GM18519 (cell line): ENCODE measurements at regions not wholly inside any gene's neighbourhood (a gene's known extent, or its start where the extent isn't known, plus 50 kb on each side); places are given as distances from the start of the nearest gene placed in this dataset.
A peak's percentile ranks its signal among the peaks of the same experiment; 100 is the strongest.

Experiments
- ATAC-seq: cut with Tn5 transposase; IDR thresholded peaks from one replicate; pipeline ENCODE4 v1.9.1; 2021; ENCODE audit warnings: mild to moderate bottlenecking, moderate library complexity; ENCODE audit not compliant: unreplicated experiment, low FRiP score

DNA sequence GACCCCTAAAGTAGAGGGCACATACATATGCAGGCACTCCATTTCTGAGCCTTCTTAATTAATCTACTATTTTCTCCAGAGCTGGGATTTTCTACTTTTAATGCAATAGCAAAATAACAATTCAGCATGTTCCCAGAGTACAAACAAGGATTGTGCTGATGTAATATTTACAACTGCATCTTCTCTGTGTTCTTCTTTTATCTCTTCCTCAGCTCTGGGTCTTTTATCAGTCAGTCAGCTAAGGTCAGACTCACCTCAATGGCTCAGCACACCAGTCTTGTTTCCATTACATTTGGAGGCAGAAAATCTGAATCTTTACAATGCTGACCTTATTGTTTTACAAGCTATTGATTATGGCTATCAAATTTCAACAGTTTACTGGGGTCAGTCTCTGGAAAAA is 323.3 kb upstream of the NR5A2 start:
- no peak for ATAC-seq

DNA sequence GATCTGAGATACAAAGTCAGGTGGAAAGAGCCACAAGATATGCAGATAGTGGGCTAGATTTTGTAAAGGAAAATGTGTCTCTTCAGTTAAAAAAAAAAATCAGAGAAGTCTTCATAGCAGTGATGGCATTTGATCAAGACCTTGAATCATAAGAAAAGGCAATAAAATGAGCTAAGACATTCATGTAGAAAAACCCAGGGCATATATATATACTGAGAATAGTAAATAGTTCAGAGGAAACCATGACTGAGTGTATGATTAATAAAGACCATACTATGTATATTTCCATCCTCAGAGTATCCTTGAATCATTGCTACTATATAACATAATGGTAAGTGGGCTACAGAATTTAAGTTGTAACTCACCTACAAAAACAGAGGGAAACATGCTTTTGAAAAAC is 321.7 kb upstream of the NR5A2 start:
- no peak for ATAC-seq

DNA sequence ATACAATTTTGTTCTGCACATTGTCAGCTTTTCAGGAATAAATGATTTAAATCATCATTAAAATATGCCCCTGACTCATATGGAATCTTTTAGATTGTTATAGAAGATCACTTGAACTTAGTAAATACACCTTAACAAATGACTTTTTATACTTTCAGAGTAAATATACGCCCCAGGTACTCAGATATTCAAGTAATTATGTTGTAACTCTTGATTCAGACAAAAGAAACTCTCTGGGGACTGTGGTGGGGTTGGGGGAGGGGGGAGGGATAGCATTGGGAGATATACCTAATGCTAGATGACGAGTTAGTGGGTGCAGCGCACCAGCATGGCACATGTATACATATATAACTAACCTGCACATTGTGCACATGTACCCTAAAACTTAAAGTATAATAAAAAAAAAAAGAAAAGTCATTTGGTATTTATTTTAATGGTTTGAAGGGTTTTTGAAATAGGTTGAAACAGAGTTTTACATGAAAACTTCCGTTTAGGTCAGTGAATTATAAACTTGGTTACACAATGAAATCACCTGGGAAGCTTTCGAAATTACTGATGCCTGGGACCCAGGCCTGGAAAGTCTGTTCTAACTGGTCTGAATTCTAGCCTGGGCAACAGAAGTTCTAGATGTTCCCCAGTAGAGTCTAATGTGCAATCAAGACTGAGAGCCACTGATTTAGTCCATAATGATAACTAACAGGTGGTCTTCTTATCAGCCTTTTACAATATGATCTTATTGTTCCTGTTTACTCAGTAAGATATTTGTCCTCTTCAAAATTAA is 320.5 kb upstream of the NR5A2 start:
- ATAC-seq = no peak

DNA sequence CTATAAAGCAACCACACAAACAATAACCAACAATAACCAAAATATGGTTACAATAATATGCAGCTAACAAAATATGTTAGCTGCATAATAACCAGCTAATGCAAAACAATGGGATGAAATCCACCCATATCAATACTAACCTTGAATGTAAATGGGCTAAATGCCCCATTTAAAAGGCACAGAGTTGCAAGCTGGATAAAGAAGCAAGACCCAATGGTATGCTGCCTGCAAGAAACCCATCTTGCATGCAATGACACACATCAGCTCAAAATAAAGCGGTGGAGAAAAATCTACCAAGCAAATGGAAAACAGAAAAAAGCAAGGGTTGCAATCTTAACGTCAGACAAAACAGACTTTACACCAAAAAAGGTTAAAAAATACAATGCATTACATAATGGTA is 316.5 kb upstream of the NR5A2 start:
- no peak for ATAC-seq

DNA sequence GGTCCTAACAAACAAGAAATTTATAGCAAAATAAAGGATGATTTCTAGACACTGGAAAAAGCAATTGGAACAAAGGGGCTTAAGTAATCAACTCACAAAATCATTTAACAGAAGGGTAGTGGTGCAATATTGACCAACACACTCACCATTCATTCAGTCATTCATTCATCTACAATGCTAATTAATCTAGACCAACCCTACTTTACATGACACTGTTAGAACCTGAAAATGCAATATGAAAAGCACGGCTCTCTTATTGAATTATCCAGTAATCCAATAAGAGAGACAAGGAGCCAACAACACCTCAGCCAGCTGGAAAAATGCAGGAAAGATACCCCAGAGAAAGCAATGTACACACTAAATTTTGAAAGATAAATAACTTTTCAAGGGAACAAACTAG is 310.8 kb upstream of the NR5A2 start:
- no peak for ATAC-seq

DNA sequence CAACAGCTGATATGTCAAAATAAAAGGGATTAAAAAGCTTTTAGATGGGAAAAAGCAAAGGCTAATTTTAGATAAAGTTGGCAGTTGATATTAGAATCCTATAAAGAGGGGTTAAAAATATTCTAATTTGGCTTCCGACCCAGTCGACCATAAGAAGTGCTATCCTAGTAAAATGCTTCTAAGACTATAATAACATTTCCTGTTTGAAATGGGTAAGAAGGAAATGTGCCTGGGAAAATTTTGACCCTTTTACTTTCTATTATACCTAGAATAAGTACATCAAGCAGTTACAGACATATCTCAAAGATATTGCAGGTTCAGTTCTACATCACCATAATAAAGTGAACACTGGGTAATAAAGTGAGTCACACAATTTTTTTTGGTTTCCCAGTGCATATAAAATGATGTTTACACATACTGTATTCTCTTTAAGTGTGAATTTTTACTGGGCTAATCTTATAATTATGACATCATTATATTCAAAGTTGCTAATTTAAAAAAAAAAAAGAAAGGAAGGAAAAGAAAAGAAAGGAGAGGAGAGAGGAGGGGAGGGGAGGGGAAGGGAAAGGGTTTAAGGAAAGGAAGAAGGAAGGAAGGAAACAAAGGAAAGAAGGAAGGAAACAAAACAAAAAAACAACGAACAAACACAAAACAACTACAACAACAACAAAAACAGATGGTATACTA is 308.2 kb upstream of the NR5A2 start:
- ATAC-seq = no peak

DNA sequence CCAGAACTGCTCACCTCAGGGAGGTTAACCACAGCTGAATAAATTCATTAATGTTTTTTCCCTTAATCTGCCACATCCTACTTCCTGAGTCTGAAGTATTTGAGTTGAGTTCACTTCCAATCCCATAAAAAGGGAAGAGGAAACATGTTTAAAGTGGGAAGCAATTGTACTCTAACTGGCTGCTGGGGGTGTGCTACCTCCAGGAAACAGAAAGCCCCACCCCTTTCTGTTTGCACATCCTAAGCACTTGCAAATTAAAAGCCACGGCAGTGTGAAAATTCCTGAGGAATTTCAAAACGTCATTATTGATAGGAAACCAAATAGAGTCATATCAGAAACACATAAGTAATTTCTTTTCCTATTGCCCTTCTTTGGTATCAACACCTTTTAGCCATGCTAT is 307.0 kb upstream of the NR5A2 start:
- no peak for ATAC-seq

DNA sequence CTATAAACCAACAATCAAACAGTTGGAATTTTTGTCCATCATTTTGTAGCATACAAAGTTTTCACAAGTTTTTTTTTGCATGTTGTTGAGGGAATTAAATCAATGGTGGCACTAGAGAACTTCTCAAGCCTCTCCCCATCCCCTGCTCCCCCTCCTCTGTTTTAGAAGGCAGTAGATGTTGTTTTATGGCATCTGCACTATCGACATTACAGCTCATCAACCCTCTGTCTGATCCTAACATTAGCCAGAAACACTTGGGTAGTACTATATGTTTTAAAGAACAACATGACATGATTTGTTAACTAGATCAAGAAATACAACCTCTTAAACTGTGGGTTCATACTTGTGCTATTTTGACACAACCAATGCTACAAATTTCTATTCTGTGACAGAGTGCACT is 306.5 kb upstream of the NR5A2 start:
- no peak for ATAC-seq

DNA sequence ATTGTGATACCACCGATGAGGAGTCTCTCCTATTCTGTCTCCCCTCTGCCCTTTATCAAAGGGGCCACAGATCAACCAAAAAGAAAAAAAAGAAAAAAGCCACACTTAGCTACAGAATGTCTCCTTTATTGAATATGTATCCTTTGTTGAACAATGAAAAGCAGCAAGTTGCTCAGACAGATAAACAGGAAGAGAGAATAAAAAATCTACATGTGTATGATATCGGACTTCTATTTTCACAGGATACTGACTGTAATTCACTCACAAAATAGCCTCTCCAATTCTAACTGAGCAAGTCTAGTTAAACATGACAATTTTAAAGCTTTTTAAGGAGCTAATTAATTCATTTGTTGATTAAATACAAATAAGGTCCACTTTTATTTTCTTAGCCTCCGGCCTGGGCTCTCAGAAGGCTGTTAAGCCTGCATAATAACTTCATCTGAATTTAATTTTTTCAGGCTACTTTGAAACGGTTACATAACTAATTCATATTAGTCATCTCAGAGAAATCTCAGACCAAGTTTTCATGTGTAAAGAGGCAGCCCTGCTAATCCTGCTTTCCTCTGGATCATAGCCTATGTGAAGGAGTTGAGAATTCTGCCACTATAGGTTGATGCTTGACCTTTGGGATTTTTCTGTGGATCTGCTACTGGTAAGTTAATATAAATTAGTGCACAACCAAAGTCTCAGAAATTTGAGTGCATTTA is 304.1 kb upstream of the NR5A2 start:
- ATAC-seq = no peak

DNA sequence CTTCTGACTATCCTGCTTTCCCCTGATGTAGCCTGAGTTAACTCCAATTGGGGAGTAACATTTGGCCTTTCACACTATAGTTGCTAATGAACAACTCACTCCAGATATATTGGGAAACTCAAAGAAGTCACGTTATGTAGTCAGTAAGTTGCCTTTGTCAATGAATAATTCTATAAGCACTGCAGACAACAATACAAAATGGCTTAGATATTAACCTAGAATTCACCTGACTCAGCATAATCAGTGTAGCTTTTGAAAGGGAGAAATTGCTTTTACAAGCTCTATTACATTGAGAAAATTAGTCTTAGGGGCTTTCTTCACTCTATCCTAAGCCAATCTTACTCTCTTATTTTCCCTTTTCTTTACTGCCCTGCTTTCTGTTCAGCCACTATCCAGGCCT is 303.5 kb upstream of the NR5A2 start:
- no peak for ATAC-seq

DNA sequence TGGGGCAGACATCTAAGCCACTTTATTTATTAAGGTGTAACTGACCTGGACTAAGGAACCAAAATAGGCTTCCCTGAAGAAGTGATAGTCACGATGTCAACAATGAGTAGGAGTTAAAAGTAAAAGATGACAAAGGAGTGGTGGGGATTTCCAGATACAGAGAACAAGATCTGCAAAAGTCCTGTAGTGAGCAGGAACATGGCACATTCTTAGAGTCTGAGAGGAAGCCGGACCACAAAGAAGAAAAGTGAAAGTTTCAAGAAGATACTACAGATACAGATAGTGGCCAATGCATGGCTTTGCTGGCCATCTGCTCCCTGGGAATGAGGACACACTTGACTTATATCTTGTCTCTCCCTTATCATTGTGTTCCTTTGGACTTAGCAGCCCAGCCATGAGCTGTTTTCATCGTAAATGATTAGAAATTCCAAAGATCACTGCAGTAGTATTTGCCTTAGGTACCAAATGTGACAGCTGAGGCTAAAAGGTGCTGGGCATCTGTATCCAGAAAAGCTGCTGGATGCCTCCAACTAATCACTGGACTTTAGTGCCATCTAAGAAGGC is 302.4 kb upstream of the NR5A2 start:
- peak; percentile 88 for ATAC-seq

DNA sequence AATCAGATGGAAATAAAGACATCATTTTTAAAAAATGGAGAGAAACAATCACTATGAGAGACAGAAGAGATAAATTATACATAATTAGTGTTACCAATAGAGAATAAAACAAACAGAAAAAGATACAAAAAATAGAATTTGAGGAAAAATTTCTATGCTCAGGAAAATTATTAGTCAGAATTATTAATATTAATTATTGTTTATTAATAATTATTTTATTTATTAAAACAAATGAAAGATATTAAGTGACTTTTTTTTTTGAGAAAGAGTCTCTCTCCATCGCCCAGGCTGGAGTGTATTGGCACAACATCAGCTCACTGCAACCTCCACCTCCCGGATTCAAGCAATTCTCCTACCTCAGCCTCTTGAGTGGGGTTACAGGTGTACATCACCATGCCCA is 299.8 kb upstream of the NR5A2 start:
- no peak for ATAC-seq

DNA sequence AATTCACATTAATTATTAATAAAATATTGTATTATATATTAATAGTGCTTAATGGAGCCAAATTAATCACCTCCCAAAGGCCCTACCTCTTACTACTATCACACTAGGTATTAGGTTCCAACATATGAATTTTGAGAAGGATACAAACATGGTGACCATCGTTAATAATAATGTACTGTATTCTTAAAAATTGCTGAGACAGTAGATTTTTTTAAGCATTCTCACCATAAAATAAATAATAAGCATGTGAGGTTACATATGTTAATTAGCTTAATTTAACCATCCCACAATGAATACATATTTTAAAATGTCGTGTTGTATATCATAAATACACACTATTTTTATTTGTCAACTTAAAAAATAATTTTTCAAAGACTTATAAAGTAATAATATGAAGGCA is 299.2 kb upstream of the NR5A2 start:
- ATAC-seq = no peak

DNA sequence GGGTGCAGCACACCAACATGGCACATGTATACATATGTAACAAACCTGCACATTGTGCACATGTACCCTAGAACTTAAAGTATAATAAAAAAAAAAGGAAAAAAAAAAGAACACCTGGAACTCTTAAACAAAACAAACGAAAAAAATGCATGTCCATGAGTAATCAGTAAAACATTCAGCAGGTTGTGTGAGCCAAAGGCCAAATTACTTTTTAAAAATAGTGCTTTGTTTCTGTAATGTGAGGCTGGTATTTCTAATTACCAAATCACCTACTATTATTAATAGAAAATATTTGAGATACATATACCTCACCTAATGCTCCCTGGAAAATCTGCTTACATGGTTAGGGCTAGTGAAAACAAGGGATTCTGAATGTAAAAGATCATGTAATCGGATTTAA is 294.4 kb upstream of the NR5A2 start:
- no peak for ATAC-seq

DNA sequence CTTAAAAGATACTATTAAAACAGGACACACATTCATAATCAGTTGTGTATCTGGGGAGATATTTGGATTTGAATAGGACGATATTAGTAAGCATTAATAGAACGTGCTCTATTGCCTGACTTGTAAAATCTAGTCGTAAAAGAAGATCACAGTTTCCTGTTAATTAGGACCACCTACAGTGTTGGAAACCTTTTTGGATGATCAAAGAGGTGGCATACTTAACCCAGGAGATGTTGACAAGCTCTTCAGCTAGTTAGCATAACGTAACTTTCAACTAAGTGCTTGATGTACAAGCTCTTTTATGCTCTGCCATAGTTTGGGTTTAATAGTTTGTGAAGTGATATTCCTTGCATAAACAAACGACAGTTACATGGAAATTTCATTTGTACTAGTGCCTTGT is 293.3 kb upstream of the NR5A2 start:
- no peak for ATAC-seq

DNA sequence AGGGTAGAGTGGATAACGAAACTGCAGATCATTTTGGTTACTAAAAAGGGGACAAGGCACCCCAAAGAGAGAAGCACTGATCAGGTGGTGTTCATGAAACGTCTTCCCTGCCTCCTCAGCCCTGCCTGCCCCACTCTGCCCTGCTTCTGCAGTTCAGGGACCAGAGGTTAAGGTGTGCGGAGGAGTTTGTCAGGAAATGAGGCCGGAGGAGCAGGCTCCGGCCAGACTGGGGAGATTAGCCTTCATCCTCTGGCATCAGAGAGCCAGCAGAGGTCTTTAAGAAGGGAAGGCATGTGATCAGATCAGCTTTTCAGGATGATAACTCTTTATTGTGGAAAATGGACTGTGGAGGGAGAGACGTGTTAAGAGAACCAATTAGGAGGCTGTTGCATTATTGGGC is 291.9 kb upstream of the NR5A2 start:
- no peak for ATAC-seq

DNA sequence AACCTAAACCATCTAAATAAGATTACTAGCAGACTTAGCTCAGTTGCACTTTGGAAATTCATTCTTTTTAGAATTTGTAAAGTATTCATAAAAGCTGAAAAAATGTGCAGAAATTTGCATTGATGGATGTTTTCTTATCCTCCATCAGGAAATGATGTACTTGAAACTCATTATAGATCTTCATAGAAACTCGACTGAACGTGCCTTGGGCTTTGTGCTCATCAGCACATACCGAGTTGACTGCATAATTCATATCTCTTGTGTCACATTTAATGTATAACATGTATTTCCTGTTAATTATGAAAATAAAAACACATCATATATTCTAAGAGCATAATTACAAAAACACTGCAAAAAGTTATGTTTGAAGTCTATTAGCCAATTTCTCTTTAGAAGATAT is 290.9 kb upstream of the NR5A2 start:
- no peak for ATAC-seq

DNA sequence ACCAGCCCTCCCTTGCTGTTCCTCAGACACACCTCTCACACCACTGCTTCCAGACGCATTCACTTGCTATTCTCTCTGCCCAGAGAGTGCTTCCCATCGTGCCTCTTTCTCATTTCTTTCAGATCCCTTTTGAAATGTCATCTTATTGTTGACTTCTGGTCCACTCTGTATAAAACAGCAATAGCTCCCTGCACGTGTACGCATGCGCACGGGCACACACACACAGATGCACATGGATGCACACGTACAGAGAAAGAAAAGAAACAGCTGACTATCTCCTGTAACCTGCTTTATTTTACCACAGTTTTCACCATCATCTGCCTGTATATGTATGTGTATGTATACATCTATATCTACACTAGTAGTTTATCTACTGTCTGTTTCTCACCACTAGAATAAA is 285.9 kb upstream of the NR5A2 start:
- ATAC-seq = no peak

DNA sequence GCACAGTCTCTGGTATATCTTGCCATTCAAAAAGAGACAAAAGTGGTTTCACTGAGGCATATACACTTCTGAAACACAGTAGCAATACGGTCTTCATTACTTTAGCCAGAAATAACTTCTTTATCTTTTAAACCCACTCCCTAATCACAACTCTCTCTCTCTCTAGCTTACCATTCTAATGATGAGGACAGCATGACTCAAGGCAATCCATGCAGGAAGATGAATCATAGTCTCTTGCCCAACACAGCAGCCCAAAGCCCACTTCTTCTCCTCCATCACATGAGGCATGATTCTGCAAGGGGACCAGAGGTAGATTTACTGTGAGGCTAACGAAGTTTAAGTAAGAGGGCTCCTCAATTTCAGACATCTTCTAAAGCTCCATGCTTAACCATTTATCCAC is 285.0 kb upstream of the NR5A2 start:
- no peak for ATAC-seq

DNA sequence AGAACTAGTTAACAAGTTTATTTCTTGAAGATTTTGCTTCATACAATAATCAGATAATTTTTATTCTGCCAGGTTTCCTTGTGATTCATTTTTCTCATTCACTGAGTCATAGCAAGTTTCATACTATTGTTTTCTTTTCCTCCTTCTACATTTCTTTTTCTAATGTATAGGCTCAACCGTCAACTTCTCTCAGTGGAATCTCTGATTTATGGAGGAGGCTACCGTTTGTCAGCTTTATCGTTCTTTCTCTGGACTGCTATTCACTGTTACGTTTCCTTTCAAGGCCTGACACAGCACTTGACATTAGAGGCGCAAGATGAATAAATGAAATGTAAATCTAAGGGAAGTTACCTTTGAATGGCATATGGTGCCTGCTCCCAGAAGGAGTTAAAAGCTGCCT is 284.3 kb upstream of the NR5A2 start:
- no peak for ATAC-seq

DNA sequence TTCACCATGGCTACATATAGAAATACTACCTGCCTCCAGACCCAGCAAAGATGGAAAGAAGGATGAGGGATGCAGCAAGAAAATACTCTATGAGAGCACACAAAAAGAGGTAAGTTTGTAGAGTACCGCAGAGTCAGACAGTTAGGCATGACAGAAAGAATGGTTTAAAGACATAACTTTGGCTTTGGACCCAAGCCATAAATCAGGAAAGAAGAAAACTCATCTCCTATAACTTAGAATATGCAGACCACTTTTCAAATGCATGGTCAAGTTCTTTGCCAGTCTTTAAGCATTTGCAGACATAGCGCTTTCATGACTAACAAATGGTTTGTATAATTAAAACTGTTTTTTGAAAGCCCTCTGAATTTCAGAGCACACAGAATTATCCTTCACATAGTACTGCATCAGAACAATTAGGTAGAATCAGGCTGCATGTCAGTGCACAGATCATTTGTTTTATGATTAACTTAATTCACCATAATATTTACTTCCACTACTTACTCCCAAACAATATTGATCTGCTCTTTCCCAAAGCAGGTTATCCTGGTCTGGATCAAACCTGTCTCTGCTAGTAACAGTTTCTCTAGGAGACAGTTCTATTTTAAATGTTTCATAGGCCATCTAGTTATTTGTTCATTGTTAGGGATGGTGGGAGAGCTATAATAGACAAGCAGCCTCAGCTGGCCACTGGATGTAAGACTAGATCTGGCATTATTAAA is 280.7 kb upstream of the NR5A2 start:
- ATAC-seq = no peak
